IMR-90 (cell line): ENCODE measurements at regions not wholly inside any gene's neighbourhood (a gene's known extent, or its start where the extent isn't known, plus 50 kb on each side); places are given as distances from the start of the nearest gene placed in this dataset.

ENCODE experiments used
- ATAC-seq: fragments of 200-7000 bp; cut with Tn5 transposase; 2 replicates; pipeline ENCODE4 v1.9.1; 2020; ENCODE audit warnings: low read depth, mild to moderate bottlenecking, moderate library complexity
- BruUV-seq: library from RNA; stranded (reverse); fragments of 400-500 nt; replicated peaks from 2 replicates; lab custom pipeline; 2021; lab: Mats Ljungman, UMichigan
- CTCF ChIA-PET: fragments of 300-600 bp; formaldehyde crosslinking; extraction: SDS; loops from one replicate; lab custom pipeline; 2021; ENCODE audit warnings: antibody characterized with exemption; lab: Yijun Ruan, JAX
- POLR2A ChIA-PET: fragments of 300-600 bp; sonication (Branson Sonifier 250); formaldehyde crosslinking; loops from one replicate; lab custom pipeline; 2022; ENCODE audit warnings: antibody characterized with exemption; ENCODE audit not compliant: unreplicated experiment; lab: Charles Lee
- DNase-seq: peaks from one replicate; pipeline ENCODE4 v3.0.0; 2013
- H2AFZ ChIP-seq: replicated peaks from 2 replicates; pipeline ENCODE3; 2013; ENCODE audit warnings: low read length, mild to moderate bottlenecking; ENCODE audit not compliant: poor library complexity
- H2AK5ac ChIP-seq: 2 replicates; pipeline ENCODE4 v1.6.1; 2013; ENCODE audit warnings: low read depth, low read length, inconsistent platforms
- H2AK9ac ChIP-seq: replicated peaks from 2 replicates; pipeline ENCODE3; 2013; ENCODE audit warnings: mild to moderate bottlenecking, low read depth, low read length, moderate library complexity; ENCODE audit not compliant: poor library complexity
- H2BK120ac ChIP-seq: 2 replicates; pipeline ENCODE4 v1.6.1; 2013; ENCODE audit warnings: low read depth, low read length, inconsistent platforms
- H2BK15ac ChIP-seq: 3 replicates; pipeline ENCODE4 v1.6.1; 2013; ENCODE audit warnings: low read depth, low read length, inconsistent platforms
- H2BK20ac ChIP-seq: 2 replicates; pipeline ENCODE4 v1.6.1; 2013; ENCODE audit warnings: low read depth, mild to moderate bottlenecking, inconsistent platforms, low read length, moderate library complexity
- H2BK5ac ChIP-seq: 2 replicates; pipeline ENCODE4 v1.6.1; 2013; ENCODE audit warnings: mild to moderate bottlenecking, low read depth, low read length, inconsistent platforms; ENCODE audit not compliant: poor library complexity, severe bottlenecking
- H3K14ac ChIP-seq: replicated peaks from 2 replicates; pipeline ENCODE4 v1.6.1; 2013; ENCODE audit warnings: low read depth, low read length, inconsistent platforms
- H3K18ac ChIP-seq: 2 replicates; pipeline ENCODE4 v1.6.1; 2013; ENCODE audit warnings: low read depth, low read length, control low read depth
- H3K23ac ChIP-seq: 2 replicates; pipeline ENCODE4 v1.6.1; 2013; ENCODE audit warnings: low read depth, low read length, inconsistent platforms
- H3K27ac ChIP-seq: 2 replicates; pipeline ENCODE4 v1.5.1; 2013; ENCODE audit warnings: mild to moderate bottlenecking, control low read depth, low read length; ENCODE audit not compliant: insufficient read depth
- H3K27me3 ChIP-seq: 2 replicates; pipeline ENCODE4 v1.6.1; 2013; ENCODE audit warnings: low read length; ENCODE audit not compliant: control insufficient read depth, insufficient read depth
- H3K36me3 ChIP-seq: 2 replicates; pipeline ENCODE4 v1.6.1; 2013; ENCODE audit warnings: low read length, mixed read lengths; ENCODE audit not compliant: control insufficient read depth, insufficient read depth
- H3K4ac ChIP-seq: 2 replicates; pipeline ENCODE4 v1.6.1; 2013; ENCODE audit warnings: low read depth, low read length, inconsistent platforms
- H3K4me1 ChIP-seq: 2 replicates; pipeline ENCODE4 v1.6.1; 2013; ENCODE audit warnings: low read length, mixed read lengths; ENCODE audit not compliant: control insufficient read depth, insufficient read depth
- H3K4me2 ChIP-seq: 2 replicates; pipeline ENCODE4 v1.6.1; 2013; ENCODE audit warnings: low read depth, mild to moderate bottlenecking, control low read depth, low read length, moderate library complexity
- H3K4me3 ChIP-seq: 2 replicates; pipeline ENCODE4 v1.5.1; 2013; ENCODE audit warnings: low read depth, mild to moderate bottlenecking, control low read depth, low read length, moderate library complexity; ENCODE audit not compliant: insufficient read depth
- H3K56ac ChIP-seq: 2 replicates; pipeline ENCODE4 v1.6.1; 2013; ENCODE audit warnings: low read length, inconsistent platforms; ENCODE audit not compliant: insufficient read depth; ENCODE audit errors: extremely low read depth
- H3K79me1 ChIP-seq, 2 experiments: 2 replicates each; pipeline ENCODE4 v1.6.1; 2013; ENCODE audit warnings: low read length in 2 of 2, inconsistent platforms in 1 of 2, low read depth in 1 of 2
- H3K9ac ChIP-seq: 2 replicates; pipeline ENCODE4 v1.6.1; 2013; ENCODE audit warnings: low read depth, low read length, control low read depth
- H3K9me1 ChIP-seq: 2 replicates; pipeline ENCODE4 v1.6.1; 2013; ENCODE audit warnings: low read length, inconsistent platforms; ENCODE audit not compliant: insufficient read depth
- H3K9me3 ChIP-seq: 2 replicates; pipeline ENCODE4 v1.6.1; 2013; ENCODE audit warnings: low read length; ENCODE audit not compliant: control insufficient read depth, insufficient read depth
- H4K20me1 ChIP-seq: 2 replicates; pipeline ENCODE4 v1.6.1; 2013; ENCODE audit warnings: low read length, inconsistent platforms; ENCODE audit not compliant: insufficient read depth
- H4K5ac ChIP-seq: 2 replicates; pipeline ENCODE4 v1.6.1; 2013; ENCODE audit warnings: mild to moderate bottlenecking, low read depth, low read length, control low read depth
- H4K8ac ChIP-seq, 2 experiments: 2 replicates each; pipeline ENCODE4 v1.6.1; 2013; ENCODE audit warnings: low read depth in 2 of 2, low read length in 2 of 2, control low read depth in 1 of 2, inconsistent platforms in 1 of 2
- H4K91ac ChIP-seq: 2 replicates; pipeline ENCODE4 v1.6.1; 2013; ENCODE audit warnings: low read depth, low read length, inconsistent platforms; ENCODE audit not compliant: insufficient read depth
- BHLHE40 ChIP-seq: fragments of 150-350 bp; IDR thresholded peaks from 2 replicates; pipeline ENCODE4 v1.6.1; 2016; ENCODE audit warnings: mild to moderate bottlenecking, low read depth, low read length
- CEBPB ChIP-seq: IDR thresholded peaks from 2 replicates; pipeline ENCODE4 v1.6.1; 2012; ENCODE audit warnings: low read depth, low read length, improper control_type of control experiment
- CHD1 ChIP-seq: IDR thresholded peaks from 2 replicates; pipeline ENCODE4 v1.6.1; 2012; ENCODE audit warnings: low read depth, low read length, improper control_type of control experiment
- CTCF ChIP-seq: conservative IDR thresholded peaks from 2 replicates; pipeline ENCODE4 v1.5.1; 2012; ENCODE audit warnings: mild to moderate bottlenecking, low read depth, low read length, improper control_type of control experiment
- FOS ChIP-seq: fragments of 150-350 bp; IDR thresholded peaks from 2 replicates; pipeline ENCODE4 v1.6.1; 2016; ENCODE audit warnings: low read depth, low read length
- MAFK ChIP-seq: IDR thresholded peaks from 2 replicates; pipeline ENCODE4 v1.6.1; 2012; ENCODE audit warnings: low read depth, low read length, improper control_type of control experiment
- MAZ ChIP-seq: IDR thresholded peaks from 2 replicates; pipeline ENCODE4 v1.6.1; 2012; ENCODE audit warnings: low read depth, mild to moderate bottlenecking, low read length, improper control_type of control experiment, moderate library complexity, borderline replicate concordance
- MXI1 ChIP-seq: IDR thresholded peaks from 2 replicates; pipeline ENCODE4 v1.6.1; 2012; ENCODE audit warnings: low read depth, mild to moderate bottlenecking, low read length, moderate library complexity, borderline replicate concordance
- POLR2A ChIP-seq: IDR thresholded peaks from 2 replicates; pipeline ENCODE4 v1.6.1; 2012; ENCODE audit warnings: mild to moderate bottlenecking, low read depth, low read length
- RAD21 ChIP-seq: IDR thresholded peaks from 2 replicates; pipeline ENCODE4 v1.6.1; 2012; ENCODE audit warnings: low read length, improper control_type of control experiment
- RCOR1 ChIP-seq: IDR thresholded peaks from 2 replicates; pipeline ENCODE4 v1.6.1; 2012; ENCODE audit warnings: mild to moderate bottlenecking, low read length, improper control_type of control experiment; ENCODE audit not compliant: insufficient replicate concordance
- RFX5 ChIP-seq: IDR thresholded peaks from 2 replicates; pipeline ENCODE4 v1.8.0; 2012; ENCODE audit warnings: low read depth, mild to moderate bottlenecking, low read length, moderate library complexity
- WGBS, 2 experiments: methylation state at CpG; one replicate each; pipeline versions ENCODE4 v1.1.5 to v1.1.7; 2013; ENCODE audit warnings: missing lambda C conversion rate in 2 of 2; ENCODE audit not compliant: insufficient read length in 1 of 2; ENCODE audit errors: extremely low coverage in 2 of 2; 5-methylcytosine and 5-hydroxymethylcytosine counted together
- dilution Hi-C: fragments of 300-500 bp; cut with HindIII; formaldehyde crosslinking; loops from one replicate; pipeline ENCODE4 v1.14.3; 2018; ENCODE audit warnings: low sequenced_read_pairs; ENCODE audit not compliant: unreplicated experiment
- in situ Hi-C: fragments of 300-500 bp; cut with MboI; formaldehyde crosslinking; loops from 3 replicates; pipeline ENCODE4 v1.14.3; 2019; ENCODE audit warnings: low sequenced_read_pairs, inconsistent platforms, mixed read lengths
- intact Hi-C: fragments of 100-400 bp; cut with micrococcal nuclease; formaldehyde crosslinking; loops from 2 replicates; pipeline ENCODE4 v1.10.0; 2022
- TF ChIP-seq, protein P1 (sequence below): fragments of 150-350 bp; IDR thresholded peaks from 2 replicates; pipeline ENCODE4 v1.6.1; 2016; ENCODE audit warnings: low read depth, mild to moderate bottlenecking, low read length, moderate library complexity, borderline replicate concordance

- intact Hi-C loops (loop anchor here (5.0 kb wide), 2 partner anchors 53 to 527 kb away; no protein-coding TSS in a partner anchor), dilution Hi-C loops (no loop called here), in situ Hi-C loops (loop anchor here (10.0 kb wide), 1 partner anchor 424 kb away; no protein-coding TSS in a partner anchor)
- CTCF ChIA-PET, result no interaction called here
- H4K91ac ChIP-seq, result no peak overlapping the region
- POLR2A ChIA-PET, result no interaction called here
- no peak overlapping the region for H2BK15ac ChIP-seq
- H3K4me1 ChIP-seq, result peaks cover 2% of the 10 kb centered on the region; the same call in 1 of the 2 replicates
- no peak overlapping the region for H3K4me2 ChIP-seq
- no peak overlapping the region for H3K9ac ChIP-seq
- H4K5ac ChIP-seq, result no peak overlapping the region
- H4K8ac ChIP-seq, result no peak overlapping the region
- no peak overlapping the region for H3K14ac ChIP-seq
- ATAC-seq (no peak), DNase-seq (no peak)
- no peaks in the 10 kb centered on the region for H3K36me3 ChIP-seq
- no peaks in the 10 kb centered on the region for H3K79me1 ChIP-seq
- H3K9me3 ChIP-seq, result no peaks in the 10 kb centered on the region
- no peak overlapping the region for H2AK5ac ChIP-seq
- H3K4ac ChIP-seq, result no peak overlapping the region
- H3K18ac ChIP-seq, result no peak overlapping the region
- H2AFZ ChIP-seq, result no peak overlapping the region
- no peaks in the 10 kb centered on the region for H4K20me1 ChIP-seq
- H3K9me1 ChIP-seq, result no peaks in the 10 kb centered on the region
- H3K56ac ChIP-seq, result no peak overlapping the region
- no peak overlapping the region for H2BK20ac ChIP-seq
- H3K27ac ChIP-seq, result no peak overlapping the region
- no TSS peak for BruUV-seq
- WGBS, 2 experiments, result no CpG with 5 or more reads among the region's 3 CpGs
- no peak overlapping the region for H2BK5ac ChIP-seq
- H3K23ac ChIP-seq, result no peak overlapping the region
- H3K27me3 ChIP-seq, result no peaks in the 10 kb centered on the region
- H2BK120ac ChIP-seq, result no peak overlapping the region
- TF ChIP-seq MXI1 (no peak), MAZ (no peak), CTCF (no peak), RAD21 (no peak), RFX5 (no peak), MAFK (no peak), CEBPB (no peak), RCOR1 (no peak), CHD1 (no peak), POLR2A (no peak), FOS (no peak), BHLHE40 (no peak)
- TF ChIP-seq, protein P1, sequence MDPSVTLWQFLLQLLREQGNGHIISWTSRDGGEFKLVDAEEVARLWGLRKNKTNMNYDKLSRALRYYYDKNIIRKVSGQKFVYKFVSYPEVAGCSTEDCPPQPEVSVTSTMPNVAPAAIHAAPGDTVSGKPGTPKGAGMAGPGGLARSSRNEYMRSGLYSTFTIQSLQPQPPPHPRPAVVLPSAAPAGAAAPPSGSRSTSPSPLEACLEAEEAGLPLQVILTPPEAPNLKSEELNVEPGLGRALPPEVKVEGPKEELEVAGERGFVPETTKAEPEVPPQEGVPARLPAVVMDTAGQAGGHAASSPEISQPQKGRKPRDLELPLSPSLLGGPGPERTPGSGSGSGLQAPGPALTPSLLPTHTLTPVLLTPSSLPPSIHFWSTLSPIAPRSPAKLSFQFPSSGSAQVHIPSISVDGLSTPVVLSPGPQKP, result no peak
- H2AK9ac ChIP-seq, result no peak overlapping the region
- H3K4me3 ChIP-seq, result no peak overlapping the region
These were observed 50.5 kb upstream of the FDX1 start for GRCh38 chr11:110379261-110379660.
